ENCODE measurements at regions not wholly inside any gene's neighbourhood (a gene's known extent, or its start where the extent isn't known, plus 50 kb on each side); places are given as distances from the start of the nearest gene placed in this dataset.

DNA sequence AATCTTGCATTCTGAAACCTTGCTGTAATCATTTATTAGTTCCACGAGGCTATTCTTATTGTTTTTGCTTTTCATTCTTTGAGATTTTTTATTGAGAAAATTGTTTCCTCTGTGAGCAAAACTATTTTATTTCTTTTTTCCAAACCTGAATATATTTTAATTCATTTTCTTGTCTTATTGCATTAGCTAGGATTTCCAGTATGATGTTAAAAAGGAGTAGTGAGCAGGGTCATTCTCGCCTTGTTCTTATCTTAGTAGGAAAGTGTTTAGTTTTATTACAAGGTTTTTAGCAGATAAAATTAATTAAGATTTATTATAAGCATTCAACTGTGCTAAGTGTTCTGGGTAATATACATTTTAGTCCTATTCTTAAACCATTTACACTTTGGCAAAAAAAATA lies 214.6 kb upstream of the KLF6 start:
- Mint-ChIP-seq H3K9me3 (peaks cover 9% of the 10 kb centered on the region), H3K4me3 (no peak overlapping the region), H3K27ac (no peak overlapping the region), H3K36me3 (ENCODE audit: low read depth) (peaks cover 5% of the 10 kb centered on the region), H3K4me1 (no peaks in the 10 kb centered on the region), H3K27me3 (no peaks in the 10 kb centered on the region)
- no peak for DNase-seq
- TF ChIP-seq CTCF (IDR thresholded peaks at IDR 0.05) = no peak
- ChIA-PET POLR2A (no interaction called here), CTCF (no interaction called here)
- intact Hi-C loops (cut with micrococcal nuclease) = no loop called here
- no peak for ATAC-seq (ENCODE audit: low read depth)

GRCh38 chr10:3996697-3997096 lies 211.7 kb upstream of the KLF6 start:
- POLR2A ChIA-PET = no interaction called here
- DNase-seq = no peak
- H3K9me3 Mint-ChIP-seq = peaks cover 9% of the 10 kb centered on the region
- intact Hi-C loops (cut with micrococcal nuclease) = no loop called here
- no peak overlapping the region for H3K27ac Mint-ChIP-seq
- no peak for ATAC-seq (ENCODE audit: low read depth)
- no peaks in the 10 kb centered on the region for H3K4me1 Mint-ChIP-seq
- H3K36me3 Mint-ChIP-seq (ENCODE audit: low read depth) = peaks cover 5% of the 10 kb centered on the region
- no peaks in the 10 kb centered on the region for H3K27me3 Mint-ChIP-seq
- CTCF ChIA-PET = no interaction called here
- H3K4me3 Mint-ChIP-seq = no peak overlapping the region
- TF ChIP-seq CTCF (IDR thresholded peaks at IDR 0.05) = no peak

- intact Hi-C loops (cut with micrococcal nuclease) = no loop called here
- ATAC-seq (ENCODE audit: low read depth) (no peak), DNase-seq (no peak)
- no peak overlapping the region for H3K27ac Mint-ChIP-seq
- H3K4me3 Mint-ChIP-seq = no peak overlapping the region
- H3K4me1 Mint-ChIP-seq = no peaks in the 10 kb centered on the region
- no peak for TF ChIP-seq CTCF (IDR thresholded peaks at IDR 0.05)
- peaks cover 7% of the 10 kb centered on the region for H3K9me3 Mint-ChIP-seq
- ChIA-PET CTCF (no interaction called here), POLR2A (no interaction called here)
- H3K27me3 Mint-ChIP-seq = no peaks in the 10 kb centered on the region
- peaks cover 5% of the 10 kb centered on the region for H3K36me3 Mint-ChIP-seq (ENCODE audit: low read depth)
Measured at GRCh38 chr10:3995302-3996210, 210.5 kb upstream of the KLF6 start.

DNA sequence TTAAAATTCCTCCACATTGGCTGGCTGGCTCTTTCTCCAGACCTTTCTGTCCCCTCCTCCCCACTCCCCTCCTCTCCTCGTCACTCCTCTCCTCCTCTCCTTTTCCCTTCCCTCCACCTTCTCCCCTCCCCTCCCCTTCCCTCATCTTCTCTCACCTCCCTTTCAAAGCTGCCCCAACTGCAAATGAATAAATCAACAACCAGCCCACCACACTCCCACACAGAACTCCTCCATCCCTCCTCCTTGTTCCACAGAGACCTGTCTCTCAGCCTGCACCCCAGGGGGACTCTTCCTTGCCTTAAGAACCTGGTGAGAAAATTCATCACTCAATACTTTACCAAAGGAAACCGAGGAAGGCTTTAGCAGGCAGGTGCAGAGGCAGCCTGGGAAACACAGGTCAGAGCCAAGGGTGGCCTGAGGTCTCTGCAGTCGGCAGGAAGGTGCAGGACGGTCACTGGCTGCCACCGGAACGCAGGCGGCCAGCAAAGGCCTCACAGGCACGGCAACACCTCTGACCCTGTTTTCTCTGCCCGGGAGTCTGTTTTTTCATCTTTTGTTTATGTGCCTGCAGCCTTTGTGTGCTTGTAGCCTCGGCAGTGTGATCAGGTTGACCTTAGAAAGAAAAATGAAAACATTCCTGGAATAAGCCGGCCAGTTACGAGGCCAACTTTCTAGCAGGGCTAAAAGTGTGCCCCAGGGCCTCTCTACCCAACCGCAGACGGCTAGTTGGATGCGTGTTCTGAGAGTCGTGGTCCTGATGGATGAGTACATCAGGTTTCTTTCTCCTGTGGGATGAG lies 207.6 kb upstream of the KLF6 start:
- POLR2A ChIA-PET = no interaction called here

More for the DNA sequence above, 207.6 kb upstream of the KLF6 start:
- ATAC-seq (ENCODE audit: low read depth) (no peak), DNase-seq (no peak)
- intact Hi-C loops (cut with micrococcal nuclease) = no loop called here
- Mint-ChIP-seq H3K27me3 (no peaks in the 10 kb centered on the region), H3K4me1 (peaks cover 5% of the 10 kb centered on the region), H3K9me3 (no peaks in the 10 kb centered on the region), H3K4me3 (no peak overlapping the region), H3K36me3 (ENCODE audit: low read depth) (no peaks in the 10 kb centered on the region), H3K27ac (no peak overlapping the region)
- CTCF ChIA-PET = no interaction called here
- TF ChIP-seq CTCF (IDR thresholded peaks at IDR 0.05) = no peak
